Stimulated activated CD4-positive, alpha-beta T cell treated with anti-CD3 and anti-CD28 coated beads, Interleukin-12 subunit alpha, Interleukin-12 subunit beta, amount 100 ng/mL, for 48 hours (primary cell): ENCODE measurements at regions not wholly inside any gene's neighbourhood (a gene's known extent, or its start where the extent isn't known, plus 50 kb on each side); places are given as distances from the start of the nearest gene placed in this dataset.

Source experiments
- DNase-seq, 3 donors: peaks; one replicate each; pipeline ENCODE4 v3.0.0-alpha.2; 2020; ENCODE audit warnings: low read depth in 2 of 3, low spot score in 1 of 3

GRCh38 chr2:20523073-20523798, 76.4 kb downstream of the RHOB start:
- DNase-seq, result no peak

GRCh38 chr2:20523799-20524187, 76.9 kb downstream of the RHOB start:
- DNase-seq, result no peak

- DNase-seq, result no peak
These were observed 77.7 kb downstream of the RHOB start for GRCh38 chr2:20524412-20525040.

- DNase-seq, result no peak
These were observed 78.5 kb downstream of the RHOB start for GRCh38 chr2:20525041-20526035.

- DNase-seq, result no peak
These were observed 79.3 kb downstream of the RHOB start for GRCh38 chr2:20526160-20526559.

- no peak for DNase-seq
These were observed 79.8 kb downstream of the RHOB start for GRCh38 chr2:20526708-20527107.

GRCh38 chr2:20528713-20529112, 81.8 kb downstream of the RHOB start:
- no peak for DNase-seq

- no peak for DNase-seq
These were observed 83.6 kb downstream of the RHOB start for GRCh38 chr2:20530520-20530919.

GRCh38 chr2:20531633-20532262, 84.9 kb downstream of the RHOB start:
- no peak for DNase-seq

GRCh38 chr2:20532634-20533437, 86.0 kb downstream of the RHOB start:
- DNase-seq, result no peak

- DNase-seq, result no peak
These were observed 87.2 kb downstream of the RHOB start for GRCh38 chr2:20533993-20534622.

- no peak for DNase-seq
These were observed 88.3 kb downstream of the RHOB start for GRCh38 chr2:20534913-20535801.

GRCh38 chr2:20536619-20537422, 89.9 kb downstream of the RHOB start:
- no peak for DNase-seq

GRCh38 chr2:20537423-20538307, 90.8 kb downstream of the RHOB start:
- no peak for DNase-seq

- DNase-seq, result no peak
These were observed 91.6 kb downstream of the RHOB start for GRCh38 chr2:20538308-20539132.

GRCh38 chr2:20539133-20539719, 92.4 kb downstream of the RHOB start:
- DNase-seq, result no peak
